Mesendoderm (in vitro differentiated cells): ENCODE measurements at regions not wholly inside any gene's neighbourhood (a gene's known extent, or its start where the extent isn't known, plus 50 kb on each side); places are given as distances from the start of the nearest gene placed in this dataset.
A peak's percentile ranks its signal among the peaks of the same experiment; 100 is the strongest.

Experiments
- DNase-seq: peaks from one replicate; pipeline ENCODE4 v3.0.0; 2013
- H2AK5ac ChIP-seq: 2 replicates; pipeline ENCODE4 v1.6.1; 2013; ENCODE audit warnings: low read length, inconsistent platforms
- H2BK120ac ChIP-seq: 2 replicates; pipeline ENCODE4 v1.6.1; 2013; ENCODE audit warnings: low read depth, mild to moderate bottlenecking, low read length, moderate library complexity, mixed read lengths
- H2BK15ac ChIP-seq: replicated peaks from 2 replicates; pipeline ENCODE4 v1.6.1; 2013; ENCODE audit warnings: low read depth, mild to moderate bottlenecking, moderate library complexity
- H2BK5ac ChIP-seq: 2 replicates; pipeline ENCODE4 v1.6.1; 2013; ENCODE audit warnings: low read length, inconsistent platforms
- H3K18ac ChIP-seq: 2 replicates; pipeline ENCODE4 v1.6.1; 2013; ENCODE audit warnings: mild to moderate bottlenecking, low read length, mixed read lengths
- H3K23ac ChIP-seq: one replicate; pipeline ENCODE4 v1.6.1; 2013; ENCODE audit warnings: low read length
- H3K27ac ChIP-seq: 2 replicates; pipeline ENCODE4 v1.5.1; 2013; ENCODE audit warnings: low read depth, mild to moderate bottlenecking, inconsistent platforms, low read length, moderate library complexity
- H3K27me3 ChIP-seq: 2 replicates; pipeline ENCODE4 v1.6.1; 2013; ENCODE audit warnings: low read length, control low read depth, mild to moderate bottlenecking, inconsistent platforms; ENCODE audit not compliant: insufficient read depth, poor library complexity
- H3K36me3 ChIP-seq: 2 replicates; pipeline ENCODE4 v1.6.1; 2013; ENCODE audit warnings: low read length, inconsistent platforms; ENCODE audit not compliant: control insufficient read depth, insufficient read depth
- H3K4ac ChIP-seq: one replicate; pipeline ENCODE4 v1.6.1; 2013; ENCODE audit warnings: low read depth, mild to moderate bottlenecking, low read length, moderate library complexity
- H3K4me1 ChIP-seq: 2 replicates; pipeline ENCODE4 v1.6.1; 2013; ENCODE audit warnings: low read depth, low read length, inconsistent platforms; ENCODE audit not compliant: control insufficient read depth
- H3K4me2 ChIP-seq: 2 replicates; pipeline ENCODE4 v1.6.1; 2013; ENCODE audit warnings: low read length
- H3K4me3 ChIP-seq: 2 replicates; pipeline ENCODE4 v1.5.1; 2013; ENCODE audit warnings: mild to moderate bottlenecking, low read length
- H3K56ac ChIP-seq: one replicate; pipeline ENCODE4 v1.6.1; 2013; ENCODE audit warnings: low read length
- H3K79me1 ChIP-seq: 2 replicates; pipeline ENCODE4 v1.6.1; 2013; ENCODE audit warnings: low read length, inconsistent platforms
- H3K79me2 ChIP-seq: 2 replicates; pipeline ENCODE4 v1.6.1; 2013; ENCODE audit warnings: mild to moderate bottlenecking, low read length; ENCODE audit not compliant: control insufficient read depth, insufficient read depth
- H3K9ac ChIP-seq: 2 replicates; pipeline ENCODE4 v1.6.1; 2013; ENCODE audit warnings: low read length, inconsistent platforms
- H4K5ac ChIP-seq: one replicate; pipeline ENCODE4 v1.6.1; 2013; ENCODE audit warnings: low read length
- H4K8ac ChIP-seq: one replicate; pipeline ENCODE4 v1.6.1; 2013; ENCODE audit warnings: low read depth, mild to moderate bottlenecking, control low read depth, low read length, moderate library complexity
- WGBS: extraction: QIAGEN DNeasy Blood & Tissue Kit; methylation state at CpG from one replicate; pipeline ENCODE4 v1.1.7; 2013; ENCODE audit warnings: low lambda C conversion rate, missing lambda C conversion rate; ENCODE audit not compliant: insufficient coverage; ENCODE audit errors: extremely low coverage; 5-methylcytosine and 5-hydroxymethylcytosine counted together

- Histone ChIP-seq H3K9ac (no peak overlapping the region), H2BK15ac (no peak overlapping the region), H2AK5ac (no peak overlapping the region), H2BK120ac (no peak overlapping the region), H3K79me2 (no peaks in the 10 kb centered on the region), H3K23ac (no peak overlapping the region), H4K5ac (no peak overlapping the region), H3K27ac (no peak overlapping the region), H3K36me3 (no peaks in the 10 kb centered on the region), H2BK5ac (no peak overlapping the region), H3K4me2 (no peak overlapping the region), H3K18ac (no peak overlapping the region), H3K4ac (no peak overlapping the region), H4K8ac (no peak overlapping the region), H3K4me3 (no peak overlapping the region), H3K79me1 (no peaks in the 10 kb centered on the region), H3K27me3 (no peaks in the 10 kb centered on the region), H3K4me1 (no peaks in the 10 kb centered on the region), H3K56ac (no peak overlapping the region)
- no peak for DNase-seq
- no CpG with 5 or more reads among the region's 5 CpGs for whole genome bisulfite sequencing
Measured at GRCh38 chr6:4588163-4588562, 188.0 kb upstream of the CDYL start.

DNA sequence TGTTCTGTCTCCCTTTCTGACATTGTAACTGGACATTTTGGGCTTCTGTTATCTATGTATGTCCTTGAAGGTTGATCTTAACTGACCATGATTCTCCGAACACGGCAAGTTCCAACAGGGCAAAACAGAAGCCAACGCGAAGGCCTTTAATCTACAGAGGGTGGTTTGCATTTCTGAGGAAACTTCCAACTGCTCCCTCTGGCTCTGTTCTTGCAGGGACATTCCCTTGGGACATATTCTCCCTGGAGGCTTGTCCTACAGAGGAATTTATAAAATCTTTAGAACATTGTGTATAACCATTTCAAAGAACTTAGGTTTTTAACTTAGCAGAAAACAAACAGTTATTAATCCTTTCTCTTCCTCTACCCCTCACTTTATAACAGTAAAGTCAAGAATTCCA, 189.0 kb upstream of the CDYL start:
- no peak for DNase-seq
- no CpG with 5 or more reads among the region's 4 CpGs for WGBS

DNA sequence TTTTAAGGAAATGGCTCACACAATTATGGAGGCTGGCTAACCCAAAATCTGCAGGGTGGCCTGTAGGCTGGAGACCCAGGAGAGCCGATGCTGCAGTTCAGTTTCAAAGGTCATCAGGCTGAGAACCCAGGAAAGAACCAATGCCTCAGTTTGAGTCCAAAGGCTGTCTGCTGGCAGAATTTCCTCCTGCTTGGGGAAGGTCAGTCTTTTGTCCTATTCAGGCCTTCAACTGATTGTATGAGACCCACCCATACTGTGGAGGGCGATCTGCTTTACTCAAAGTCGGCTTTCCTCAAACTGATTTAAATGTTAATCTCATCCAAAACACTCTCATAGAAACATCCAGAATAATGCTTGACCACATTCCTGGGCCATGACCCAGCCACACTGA, 189.7 kb upstream of the CDYL start:
- no peak overlapping the region for H3K27ac ChIP-seq
- no peaks in the 10 kb centered on the region for H3K79me2 ChIP-seq
- H2BK5ac ChIP-seq, result no peak overlapping the region

More for the DNA sequence above, 189.0 kb upstream of the CDYL start:
- H3K4me2 ChIP-seq, result no peak overlapping the region
- H3K18ac ChIP-seq, result no peak overlapping the region
- no peak overlapping the region for H3K27ac ChIP-seq
- H3K79me2 ChIP-seq, result no peaks in the 10 kb centered on the region
- no peak overlapping the region for H3K4me3 ChIP-seq
- no peak overlapping the region for H4K5ac ChIP-seq
- no peaks in the 10 kb centered on the region for H3K36me3 ChIP-seq
- H3K4ac ChIP-seq, result no peak overlapping the region
- H2BK120ac ChIP-seq, result no peak overlapping the region
- H2BK15ac ChIP-seq, result no peak overlapping the region
- no peak overlapping the region for H2AK5ac ChIP-seq
- no peak overlapping the region for H3K23ac ChIP-seq
- H3K4me1 ChIP-seq, result peaks cover 1% of the 10 kb centered on the region
- H2BK5ac ChIP-seq, result no peak overlapping the region
- no peak overlapping the region for H4K8ac ChIP-seq
- no peaks in the 10 kb centered on the region for H3K27me3 ChIP-seq
- H3K79me1 ChIP-seq, result no peaks in the 10 kb centered on the region
- H3K56ac ChIP-seq, result no peak overlapping the region
- no peak overlapping the region for H3K9ac ChIP-seq

DNA sequence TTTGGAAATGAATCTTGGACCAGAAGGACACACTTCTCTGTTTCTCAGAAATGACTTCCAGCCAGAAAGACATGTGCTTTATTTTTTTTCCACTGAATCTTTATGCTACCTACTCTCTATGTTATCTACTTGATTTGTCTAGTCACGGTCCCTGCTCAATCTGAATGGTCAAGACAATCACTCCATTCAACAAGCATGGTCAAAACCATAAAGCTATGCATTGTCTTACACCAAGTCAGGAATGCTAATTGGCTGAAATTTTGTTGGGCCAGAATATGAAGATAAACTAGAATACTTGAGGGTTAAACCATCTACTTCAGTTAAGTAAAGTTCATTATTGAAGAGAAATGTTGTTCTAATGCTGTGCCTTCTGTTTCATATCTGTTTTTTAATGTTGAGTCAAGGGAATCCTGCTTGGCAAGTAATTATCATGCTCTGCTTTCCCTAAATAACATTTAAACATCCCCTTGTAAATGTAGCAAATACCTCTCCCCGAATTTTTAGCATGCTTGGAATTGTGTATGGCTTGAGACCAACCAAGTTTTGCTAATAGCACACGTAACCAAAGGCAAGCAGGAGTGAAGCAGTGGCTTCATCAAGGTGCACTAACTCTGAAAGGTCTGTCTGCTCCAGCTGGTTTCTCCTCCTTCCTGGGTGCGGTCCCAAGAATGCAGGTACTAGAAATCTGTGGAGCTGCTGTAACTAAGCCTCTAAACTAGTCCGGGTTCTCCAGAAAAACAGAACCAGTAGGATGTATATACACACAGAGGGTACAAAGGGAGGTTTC, 190.3 kb upstream of the CDYL start:
- no peak overlapping the region for H2BK5ac ChIP-seq
- H2BK15ac ChIP-seq, result no peak overlapping the region
- H3K79me2 ChIP-seq, result no peaks in the 10 kb centered on the region
- H4K5ac ChIP-seq, result no peak overlapping the region
- H3K4ac ChIP-seq, result no peak overlapping the region
- no peaks in the 10 kb centered on the region for H3K27me3 ChIP-seq
- no peak overlapping the region for H2AK5ac ChIP-seq
- WGBS, result no CpG with 5 or more reads among the region's 5 CpGs
- H4K8ac ChIP-seq, result no peak overlapping the region
- no peak overlapping the region for H3K9ac ChIP-seq
- peaks cover 2% of the 10 kb centered on the region for H3K4me1 ChIP-seq
- H3K23ac ChIP-seq, result no peak overlapping the region
- no peak overlapping the region for H2BK120ac ChIP-seq
- H3K4me2 ChIP-seq, result no peak overlapping the region
- no peaks in the 10 kb centered on the region for H3K36me3 ChIP-seq
- peak; percentile 35 for DNase-seq
- no peak overlapping the region for H3K18ac ChIP-seq
- no peaks in the 10 kb centered on the region for H3K79me1 ChIP-seq
- no peak overlapping the region for H3K56ac ChIP-seq
- no peak overlapping the region for H3K27ac ChIP-seq
- H3K4me3 ChIP-seq, result no peak overlapping the region

More for the DNA sequence above, 189.7 kb upstream of the CDYL start:
- no peak for DNase-seq
- no peak overlapping the region for H3K56ac ChIP-seq
- H2BK120ac ChIP-seq, result no peak overlapping the region
- H3K4me3 ChIP-seq, result no peak overlapping the region
- no CpG with 5 or more reads among the region's 3 CpGs for WGBS
- H2AK5ac ChIP-seq, result no peak overlapping the region
- no peak overlapping the region for H3K4me2 ChIP-seq
- no peaks in the 10 kb centered on the region for H3K27me3 ChIP-seq
- no peak overlapping the region for H4K5ac ChIP-seq
- H3K9ac ChIP-seq, result no peak overlapping the region
- no peaks in the 10 kb centered on the region for H3K79me1 ChIP-seq
- H3K4ac ChIP-seq, result no peak overlapping the region
- H4K8ac ChIP-seq, result no peak overlapping the region
- H3K23ac ChIP-seq, result no peak overlapping the region
- H2BK15ac ChIP-seq, result no peak overlapping the region
- no peak overlapping the region for H3K18ac ChIP-seq
- H3K36me3 ChIP-seq, result no peaks in the 10 kb centered on the region
- peaks cover 2% of the 10 kb centered on the region for H3K4me1 ChIP-seq

GRCh38 chr6:4584801-4585200, 191.4 kb upstream of the CDYL start:
- Histone ChIP-seq H3K4ac (no peak overlapping the region), H3K18ac (no peak overlapping the region), H3K79me1 (no peaks in the 10 kb centered on the region), H3K4me1 (peaks cover 2% of the 10 kb centered on the region), H2BK5ac (no peak overlapping the region), H2AK5ac (no peak overlapping the region), H4K8ac (no peak overlapping the region), H2BK15ac (no peak overlapping the region), H2BK120ac (no peak overlapping the region), H3K56ac (no peak overlapping the region), H3K79me2 (no peaks in the 10 kb centered on the region), H3K23ac (no peak overlapping the region), H3K9ac (no peak overlapping the region), H4K5ac (no peak overlapping the region), H3K4me2 (no peak overlapping the region), H3K4me3 (no peak overlapping the region), H3K27me3 (no peaks in the 10 kb centered on the region), H3K36me3 (no peaks in the 10 kb centered on the region), H3K27ac (no peak overlapping the region)
- WGBS, result no CpG with 5 or more reads among the region's 5 CpGs
- no peak for DNase-seq
